ENCODE measurements at regions not wholly inside any gene's neighbourhood (a gene's known extent, or its start where the extent isn't known, plus 50 kb on each side); places are given as distances from the start of the nearest gene placed in this dataset.

DNA sequence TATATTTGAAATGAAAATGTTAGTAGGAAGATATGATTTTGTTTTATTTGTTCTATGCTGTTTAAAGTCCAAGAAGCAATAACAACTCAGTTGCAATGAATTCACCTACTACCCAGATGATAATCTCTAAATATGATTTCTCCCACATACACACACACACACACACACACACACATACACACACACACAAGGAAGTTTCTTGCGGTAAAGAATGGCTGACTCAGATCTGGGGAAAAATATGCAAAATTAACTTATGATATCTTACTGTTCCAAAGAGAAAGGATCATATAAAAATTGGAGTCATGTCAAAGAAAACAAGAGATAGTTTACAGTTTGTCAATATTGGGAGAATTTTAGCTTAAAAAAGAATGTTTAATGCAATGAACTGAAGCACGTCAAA is 456.7 kb downstream of the SLC16A7 start:
- H2BK12ac ChIP-seq (ENCODE audit: low read length in 2 of 2), result no peak overlapping the region

GRCh38 chr12:60059180-60059579 is 463.4 kb downstream of the SLC16A7 start:
- Histone ChIP-seq H3K9me3 (ENCODE audit: control insufficient read depth, low read length) (no peaks in the 10 kb centered on the region), H3K4me3 (ENCODE audit: insufficient read depth in 1 of 2, low read depth in 1 of 2, low read length in 2 of 2) (no peak overlapping the region), H3K79me1 (replicated peaks; ENCODE audit: low read length, poor library complexity, severe bottlenecking) (no peaks in the 10 kb centered on the region), H2AFZ (ENCODE audit: low read depth, low read length) (no peak overlapping the region), H3K9ac (ENCODE audit: low read length) (no peak overlapping the region), H2BK15ac (ENCODE audit: low read depth, poor library complexity, severe bottlenecking) (no peak overlapping the region), H3K4me2 (ENCODE audit: low read length, poor library complexity, severe bottlenecking) (no peak overlapping the region), H2AK5ac (ENCODE audit: low read length, severe bottlenecking) (no peak overlapping the region), H3K4ac (ENCODE audit: low read depth in 1 of 2, low read length in 2 of 2) (no peak overlapping the region), H2BK5ac (ENCODE audit: low read depth, low read length, poor library complexity, severe bottlenecking) (no peak overlapping the region), H3K27me3 (ENCODE audit: control insufficient read depth in 1 of 2, insufficient read depth in 1 of 2, low read length in 2 of 2) (no peaks in the 10 kb centered on the region), H3K36me3 (ENCODE audit: control insufficient read depth in 1 of 2, insufficient read depth in 2 of 2, low read depth in 1 of 2, low read length in 2 of 2) (no peaks in the 10 kb centered on the region), H4K91ac (ENCODE audit: low read length) (no peak overlapping the region), H4K8ac (ENCODE audit: low read length) (no peak overlapping the region), H3K18ac (ENCODE audit: low read depth in 1 of 2, low read length in 2 of 2) (no peak overlapping the region), H2BK120ac (ENCODE audit: low read depth, low read length) (no peak overlapping the region), H3K23ac (ENCODE audit: low read length in 2 of 2) (no peak overlapping the region), H3K14ac (ENCODE audit: low read length in 2 of 2) (no peak overlapping the region), H3K4me1 (ENCODE audit: control insufficient read depth, insufficient read depth, low read depth, low read length) (no peaks in the 10 kb centered on the region), H3K27ac (ENCODE audit: low read length, poor library complexity, severe bottlenecking) (no peak overlapping the region), H2BK12ac (ENCODE audit: low read length in 2 of 2) (no peak overlapping the region)
- no peak for DNase-seq

More for the DNA sequence above, 456.7 kb downstream of the SLC16A7 start:
- Histone ChIP-seq H3K4ac (ENCODE audit: low read depth in 1 of 2, low read length in 2 of 2) (no peak overlapping the region), H4K8ac (ENCODE audit: low read length) (no peak overlapping the region), H2BK5ac (ENCODE audit: low read depth, low read length, poor library complexity, severe bottlenecking) (no peak overlapping the region), H3K9ac (ENCODE audit: low read length) (no peak overlapping the region), H2BK120ac (ENCODE audit: low read depth, low read length) (no peak overlapping the region), H3K9me3 (ENCODE audit: control insufficient read depth, low read length) (no peaks in the 10 kb centered on the region), H3K27me3 (ENCODE audit: control insufficient read depth in 1 of 2, insufficient read depth in 1 of 2, low read length in 2 of 2) (no peaks in the 10 kb centered on the region), H3K27ac (ENCODE audit: low read length, poor library complexity, severe bottlenecking) (no peak overlapping the region), H2BK15ac (ENCODE audit: low read depth, poor library complexity, severe bottlenecking) (no peak overlapping the region), H3K14ac (ENCODE audit: low read length in 2 of 2) (no peak overlapping the region), H3K4me2 (ENCODE audit: low read length, poor library complexity, severe bottlenecking) (no peak overlapping the region), H3K4me1 (ENCODE audit: control insufficient read depth, insufficient read depth, low read depth, low read length) (no peaks in the 10 kb centered on the region), H2AK5ac (ENCODE audit: low read length, severe bottlenecking) (no peak overlapping the region), H3K79me1 (replicated peaks; ENCODE audit: low read length, poor library complexity, severe bottlenecking) (no peaks in the 10 kb centered on the region), H3K36me3 (ENCODE audit: control insufficient read depth in 1 of 2, insufficient read depth in 2 of 2, low read depth in 1 of 2, low read length in 2 of 2) (no peaks in the 10 kb centered on the region), H2AFZ (ENCODE audit: low read depth, low read length) (no peak overlapping the region), H3K18ac (ENCODE audit: low read depth in 1 of 2, low read length in 2 of 2) (no peak overlapping the region), H4K91ac (ENCODE audit: low read length) (no peak overlapping the region), H3K23ac (ENCODE audit: low read length in 2 of 2) (no peak overlapping the region), H3K4me3 (ENCODE audit: insufficient read depth in 1 of 2, low read depth in 1 of 2, low read length in 2 of 2) (no peak overlapping the region)
- WGBS, result no CpG with 5 or more reads among the region's 2 CpGs
- DNase-seq, result no peak

DNA sequence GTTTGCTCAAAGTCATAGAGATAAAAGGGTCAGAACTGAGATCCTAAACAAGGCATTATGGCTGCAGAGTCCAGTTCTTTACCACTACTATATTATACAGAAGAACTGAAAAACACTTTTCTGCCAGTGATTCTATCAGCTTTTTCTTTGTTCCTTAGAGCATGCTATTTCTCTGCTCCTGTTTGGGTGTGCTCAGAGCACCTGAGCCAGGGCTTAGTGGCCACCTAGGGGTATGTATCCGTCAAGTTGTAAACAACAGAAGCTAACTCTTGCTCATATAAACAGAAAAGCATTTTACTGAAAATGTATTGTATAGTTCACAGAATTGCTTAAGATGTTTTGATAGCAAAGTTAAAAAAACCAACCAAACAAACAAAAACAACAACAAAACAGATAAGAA is 470.8 kb downstream of the SLC16A7 start:
- no CpG with 5 or more reads among the region's 1 CpG for WGBS

GRCh38 chr12:60070552-60070951 is 474.7 kb downstream of the SLC16A7 start:
- WGBS, result no CpG with 5 or more reads among the region's 1 CpG

More for the DNA sequence above, 470.8 kb downstream of the SLC16A7 start:
- no peaks in the 10 kb centered on the region for H3K4me1 ChIP-seq (ENCODE audit: control insufficient read depth, insufficient read depth, low read depth, low read length)
- H3K9me3 ChIP-seq (ENCODE audit: control insufficient read depth, low read length), result no peaks in the 10 kb centered on the region
- H2BK12ac ChIP-seq (ENCODE audit: low read length in 2 of 2), result no peak overlapping the region
- H2BK15ac ChIP-seq (ENCODE audit: low read depth, poor library complexity, severe bottlenecking), result no peak overlapping the region
- H3K79me1 ChIP-seq (replicated peaks; ENCODE audit: low read length, poor library complexity, severe bottlenecking), result no peaks in the 10 kb centered on the region
- H3K27ac ChIP-seq (ENCODE audit: low read length, poor library complexity, severe bottlenecking), result no peak overlapping the region
- no peak overlapping the region for H2AK5ac ChIP-seq (ENCODE audit: low read length, severe bottlenecking)
- no peaks in the 10 kb centered on the region for H3K27me3 ChIP-seq (ENCODE audit: control insufficient read depth in 1 of 2, insufficient read depth in 1 of 2, low read length in 2 of 2)
- no peak for DNase-seq
- H3K14ac ChIP-seq (ENCODE audit: low read length in 2 of 2), result no peak overlapping the region
- H4K8ac ChIP-seq (ENCODE audit: low read length), result no peak overlapping the region
- no peak overlapping the region for H3K18ac ChIP-seq (ENCODE audit: low read depth in 1 of 2, low read length in 2 of 2)
- no peak overlapping the region for H3K4me2 ChIP-seq (ENCODE audit: low read length, poor library complexity, severe bottlenecking)
- no peak overlapping the region for H2BK5ac ChIP-seq (ENCODE audit: low read depth, low read length, poor library complexity, severe bottlenecking)
- H2BK120ac ChIP-seq (ENCODE audit: low read depth, low read length), result no peak overlapping the region
- no peaks in the 10 kb centered on the region for H3K36me3 ChIP-seq (ENCODE audit: control insufficient read depth in 1 of 2, insufficient read depth in 2 of 2, low read depth in 1 of 2, low read length in 2 of 2)
- H3K4ac ChIP-seq (ENCODE audit: low read depth in 1 of 2, low read length in 2 of 2), result no peak overlapping the region
- no peak overlapping the region for H4K91ac ChIP-seq (ENCODE audit: low read length)
- no peak overlapping the region for H3K23ac ChIP-seq (ENCODE audit: low read length in 2 of 2)
- H3K4me3 ChIP-seq (ENCODE audit: insufficient read depth in 1 of 2, low read depth in 1 of 2, low read length in 2 of 2), result no peak overlapping the region
- H2AFZ ChIP-seq (ENCODE audit: low read depth, low read length), result no peak overlapping the region
- H3K9ac ChIP-seq (ENCODE audit: low read length), result no peak overlapping the region

More at GRCh38 chr12:60070552-60070951, 474.7 kb downstream of the SLC16A7 start:
- Histone ChIP-seq H3K18ac (ENCODE audit: low read depth in 1 of 2, low read length in 2 of 2) (no peak overlapping the region), H3K9ac (ENCODE audit: low read length) (no peak overlapping the region), H4K8ac (ENCODE audit: low read length) (no peak overlapping the region), H2BK15ac (ENCODE audit: low read depth, poor library complexity, severe bottlenecking) (no peak overlapping the region), H3K4me1 (ENCODE audit: control insufficient read depth, insufficient read depth, low read depth, low read length) (no peaks in the 10 kb centered on the region), H3K14ac (ENCODE audit: low read length in 2 of 2) (no peak overlapping the region), H3K79me1 (replicated peaks; ENCODE audit: low read length, poor library complexity, severe bottlenecking) (no peaks in the 10 kb centered on the region), H2AK5ac (ENCODE audit: low read length, severe bottlenecking) (no peak overlapping the region), H3K27ac (ENCODE audit: low read length, poor library complexity, severe bottlenecking) (no peak overlapping the region), H3K36me3 (ENCODE audit: control insufficient read depth in 1 of 2, insufficient read depth in 2 of 2, low read depth in 1 of 2, low read length in 2 of 2) (no peaks in the 10 kb centered on the region), H2BK120ac (ENCODE audit: low read depth, low read length) (no peak overlapping the region), H3K23ac (ENCODE audit: low read length in 2 of 2) (no peak overlapping the region), H4K91ac (ENCODE audit: low read length) (no peak overlapping the region), H2BK12ac (ENCODE audit: low read length in 2 of 2) (no peak overlapping the region), H3K4ac (ENCODE audit: low read depth in 1 of 2, low read length in 2 of 2) (no peak overlapping the region), H3K27me3 (ENCODE audit: control insufficient read depth in 1 of 2, insufficient read depth in 1 of 2, low read length in 2 of 2) (no peaks in the 10 kb centered on the region), H3K9me3 (ENCODE audit: control insufficient read depth, low read length) (no peaks in the 10 kb centered on the region), H3K4me2 (ENCODE audit: low read length, poor library complexity, severe bottlenecking) (no peak overlapping the region), H2AFZ (ENCODE audit: low read depth, low read length) (no peak overlapping the region), H2BK5ac (ENCODE audit: low read depth, low read length, poor library complexity, severe bottlenecking) (no peak overlapping the region), H3K4me3 (ENCODE audit: insufficient read depth in 1 of 2, low read depth in 1 of 2, low read length in 2 of 2) (no peak overlapping the region)
- DNase-seq, result no peak

Data from mesenchymal stem cell (in vitro differentiated cells and primary cell).